Breast epithelium (tissue), 4 donors: ENCODE measurements at regions not wholly inside any gene's neighbourhood (a gene's known extent, or its start where the extent isn't known, plus 50 kb on each side); places are given as distances from the start of the nearest gene placed in this dataset.

ENCODE experiments used
- DNase-seq, 2 donors: peaks; one replicate each; pipeline ENCODE4 v3.0.0-alpha.2; 2019; ENCODE audit warnings: low spot score in 2 of 2
- H3K27ac ChIP-seq, 2 donors: fragments of 200-600 bp; sonication (generic) in 1 of 2; one replicate each; pipeline ENCODE4 v1.5.1; 2016 to 2019; ENCODE audit warnings: mild to moderate bottlenecking in 1 of 2
- H3K27me3 ChIP-seq, 2 donors: fragments of 200-600 bp; sonication (generic) in 1 of 2; one replicate each; pipeline versions ENCODE4 v1.5.1 to v1.6.0; 2017 to 2019; ENCODE audit warnings: control low read depth in 1 of 2, mild to moderate bottlenecking in 1 of 2
- H3K36me3 ChIP-seq: fragments of 200-600 bp; one replicate; pipeline ENCODE4 v1.5.1; 2019
- H3K4me1 ChIP-seq, 2 donors: fragments of 200-600 bp; sonication (generic); one replicate each; pipeline ENCODE4 v1.5.1; 2016 to 2019; ENCODE audit warnings: control low read depth in 1 of 2
- H3K4me3 ChIP-seq, 3 donors: fragments of 200-600 bp; sonication (generic); 1 replicate in 2 of 3; 2 replicates in 1 of 3; pipeline ENCODE4 v1.5.1; 2016 to 2019; ENCODE audit warnings: mild to moderate bottlenecking in 3 of 3, moderate library complexity in 2 of 3
- H3K9me3 ChIP-seq, 2 donors: fragments of 200-600 bp; sonication (generic) in 1 of 2; one replicate each; pipeline ENCODE4 v1.5.1; 2016 to 2019; ENCODE audit warnings: control low read depth in 1 of 2
- POLR2A ChIP-seq: fragments of 450-650 bp; IDR thresholded peaks from one replicate; pipeline ENCODE4 v1.6.1; 2016; ENCODE audit warnings: antibody characterized with exemption, mild to moderate bottlenecking, moderate library complexity
- POLR2AphosphoS5 ChIP-seq, 3 donors: sonication (generic); formaldehyde crosslinking; IDR thresholded peaks; one replicate each; pipeline ENCODE4 v1.6.1; 2017; ENCODE audit warnings: antibody characterized with exemption in 3 of 3
- intact Hi-C: fragments of 100-400 bp; cut with DNase I; formaldehyde crosslinking; loops from one replicate; pipeline ENCODE4 v1.15.1; 2023; ENCODE audit warnings: low total_unique reads
- TF ChIP-seq, protein P1 (sequence below), 3 donors: fragments of 450-650 bp; IDR thresholded peaks; one replicate each; pipeline ENCODE4 v1.5.1; 2016 to 2017; ENCODE audit warnings: antibody characterized with exemption in 3 of 3, mild to moderate bottlenecking in 3 of 3, moderate library complexity in 3 of 3

DNA sequence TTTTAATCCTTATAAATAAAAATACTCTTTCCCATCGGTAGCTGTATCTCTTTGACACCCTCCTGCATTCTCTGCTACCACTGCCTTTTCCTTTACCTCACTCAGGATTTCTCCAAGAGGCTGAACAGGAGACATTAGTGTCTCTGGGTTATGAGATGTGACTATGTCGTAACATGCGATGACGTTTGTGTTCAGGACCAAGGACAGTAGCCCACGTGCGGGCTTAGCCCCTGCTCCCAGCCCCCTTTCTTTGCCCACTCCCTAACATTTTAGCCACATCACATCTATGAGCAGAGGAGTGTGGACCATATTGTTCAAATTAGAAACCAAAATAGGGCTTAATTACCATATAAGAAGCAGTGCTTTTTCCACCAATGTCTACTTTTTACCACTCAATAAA, 369.3 kb downstream of the FBXW7 start:
- intact Hi-C loops: no loop called here
- DNase-seq: no peak
- Histone ChIP-seq H3K36me3 (no peaks in the 10 kb centered on the region), H3K4me1 (no peaks in the 10 kb centered on the region), H3K27ac (no peak overlapping the region), H3K27me3 (no peaks in the 10 kb centered on the region), H3K9me3 (no peaks in the 10 kb centered on the region), H3K4me3 (no peak overlapping the region)
- no peak for TF ChIP-seq POLR2A
- no peak for TF ChIP-seq POLR2AphosphoS5 (IDR thresholded peaks at IDR 0.05)
- TF ChIP-seq, protein P1, sequence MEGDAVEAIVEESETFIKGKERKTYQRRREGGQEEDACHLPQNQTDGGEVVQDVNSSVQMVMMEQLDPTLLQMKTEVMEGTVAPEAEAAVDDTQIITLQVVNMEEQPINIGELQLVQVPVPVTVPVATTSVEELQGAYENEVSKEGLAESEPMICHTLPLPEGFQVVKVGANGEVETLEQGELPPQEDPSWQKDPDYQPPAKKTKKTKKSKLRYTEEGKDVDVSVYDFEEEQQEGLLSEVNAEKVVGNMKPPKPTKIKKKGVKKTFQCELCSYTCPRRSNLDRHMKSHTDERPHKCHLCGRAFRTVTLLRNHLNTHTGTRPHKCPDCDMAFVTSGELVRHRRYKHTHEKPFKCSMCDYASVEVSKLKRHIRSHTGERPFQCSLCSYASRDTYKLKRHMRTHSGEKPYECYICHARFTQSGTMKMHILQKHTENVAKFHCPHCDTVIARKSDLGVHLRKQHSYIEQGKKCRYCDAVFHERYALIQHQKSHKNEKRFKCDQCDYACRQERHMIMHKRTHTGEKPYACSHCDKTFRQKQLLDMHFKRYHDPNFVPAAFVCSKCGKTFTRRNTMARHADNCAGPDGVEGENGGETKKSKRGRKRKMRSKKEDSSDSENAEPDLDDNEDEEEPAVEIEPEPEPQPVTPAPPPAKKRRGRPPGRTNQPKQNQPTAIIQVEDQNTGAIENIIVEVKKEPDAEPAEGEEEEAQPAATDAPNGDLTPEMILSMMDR (IDR thresholded peaks at IDR 0.05): no peak

DNA sequence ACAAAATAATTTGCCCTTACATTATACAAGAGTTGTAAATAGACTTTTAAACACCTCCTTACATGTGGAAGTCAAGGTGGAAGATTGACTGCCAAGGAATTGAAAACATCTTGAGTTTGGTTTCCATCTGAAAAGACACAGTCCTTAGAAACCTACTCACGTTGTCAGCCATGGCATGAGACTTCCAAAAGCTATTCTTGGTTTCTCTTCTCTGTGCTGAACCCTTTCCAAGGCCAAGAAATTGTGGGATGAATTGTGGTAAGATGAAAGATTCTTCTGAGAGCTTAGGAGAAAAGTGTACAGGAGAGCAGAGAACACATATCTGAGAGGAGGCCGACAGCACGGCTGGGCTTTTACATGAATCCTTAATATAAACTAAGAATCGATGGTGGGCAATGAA, 370.0 kb downstream of the FBXW7 start:
- Histone ChIP-seq H3K36me3 (no peaks in the 10 kb centered on the region), H3K4me1 (no peaks in the 10 kb centered on the region), H3K4me3 (no peak overlapping the region), H3K27ac (no peak overlapping the region), H3K9me3 (no peaks in the 10 kb centered on the region), H3K27me3 (no peaks in the 10 kb centered on the region)
- intact Hi-C loops: no loop called here
- no peak for DNase-seq
- TF ChIP-seq POLR2AphosphoS5 (IDR thresholded peaks at IDR 0.05): no peak
- TF ChIP-seq, protein P1 (IDR thresholded peaks at IDR 0.05): no peak
- TF ChIP-seq POLR2A: no peak

DNA sequence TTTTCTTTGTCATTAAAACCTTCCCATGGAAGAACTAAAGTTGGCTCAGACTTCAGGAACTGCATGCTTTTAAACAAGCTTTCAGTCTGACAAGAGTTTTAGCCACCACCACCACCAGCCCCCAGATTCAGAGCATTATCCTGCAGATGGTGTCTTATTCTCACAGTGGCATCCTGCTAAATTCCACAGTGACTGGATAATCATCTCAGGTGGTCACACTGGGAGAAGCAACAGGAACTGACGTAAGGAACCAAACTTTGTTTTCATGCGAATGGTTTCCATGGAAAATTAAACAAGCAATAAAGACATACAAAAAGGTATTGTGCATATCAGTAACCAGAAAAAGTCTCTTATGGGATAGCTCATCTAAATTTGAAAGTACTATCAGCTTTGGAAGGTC, 370.7 kb downstream of the FBXW7 start:
- no peak for TF ChIP-seq POLR2AphosphoS5 (IDR thresholded peaks at IDR 0.05)
- DNase-seq: no peak
- Histone ChIP-seq H3K27ac (no peak overlapping the region), H3K27me3 (no peaks in the 10 kb centered on the region), H3K4me1 (no peaks in the 10 kb centered on the region), H3K9me3 (no peaks in the 10 kb centered on the region), H3K36me3 (no peaks in the 10 kb centered on the region), H3K4me3 (no peak overlapping the region)
- intact Hi-C loops: no loop called here

DNA sequence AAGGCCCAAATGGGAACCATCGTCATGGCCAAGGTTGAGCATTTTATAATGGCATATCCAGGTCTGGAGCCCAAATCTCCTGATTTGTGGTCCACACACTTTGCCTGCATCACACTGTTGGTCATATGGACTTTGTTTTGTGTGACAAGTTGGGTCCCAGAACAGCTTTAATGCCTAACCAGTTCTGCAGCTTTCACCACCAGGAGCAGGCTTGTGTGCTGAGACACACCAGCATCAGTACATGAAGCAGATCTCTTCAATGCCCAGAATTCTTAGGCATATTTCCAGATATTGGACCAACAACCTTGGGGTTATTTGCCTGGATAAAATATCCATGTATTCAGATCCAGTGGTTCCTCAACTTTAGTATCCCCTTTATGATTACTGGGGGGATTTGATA, 371.3 kb downstream of the FBXW7 start:
- H3K27me3 ChIP-seq: no peaks in the 10 kb centered on the region
- no peak overlapping the region for H3K4me3 ChIP-seq
- no peaks in the 10 kb centered on the region for H3K4me1 ChIP-seq
- no peaks in the 10 kb centered on the region for H3K9me3 ChIP-seq
- intact Hi-C loops: no loop called here
- no peak overlapping the region for H3K27ac ChIP-seq
- TF ChIP-seq POLR2AphosphoS5 (IDR thresholded peaks at IDR 0.05): no peak
- TF ChIP-seq, protein P1 (IDR thresholded peaks at IDR 0.05): no peak
- DNase-seq: no peak
- no peaks in the 10 kb centered on the region for H3K36me3 ChIP-seq

- no peaks in the 10 kb centered on the region for H3K36me3 ChIP-seq
- TF ChIP-seq, protein P1 (IDR thresholded peaks at IDR 0.05): no peak
- TF ChIP-seq POLR2AphosphoS5 (IDR thresholded peaks at IDR 0.05): no peak
- TF ChIP-seq POLR2A: no peak
- H3K27ac ChIP-seq: no peak overlapping the region
Measured at GRCh38 chr4:152162331-152162697, 373.6 kb downstream of the FBXW7 start.

DNA sequence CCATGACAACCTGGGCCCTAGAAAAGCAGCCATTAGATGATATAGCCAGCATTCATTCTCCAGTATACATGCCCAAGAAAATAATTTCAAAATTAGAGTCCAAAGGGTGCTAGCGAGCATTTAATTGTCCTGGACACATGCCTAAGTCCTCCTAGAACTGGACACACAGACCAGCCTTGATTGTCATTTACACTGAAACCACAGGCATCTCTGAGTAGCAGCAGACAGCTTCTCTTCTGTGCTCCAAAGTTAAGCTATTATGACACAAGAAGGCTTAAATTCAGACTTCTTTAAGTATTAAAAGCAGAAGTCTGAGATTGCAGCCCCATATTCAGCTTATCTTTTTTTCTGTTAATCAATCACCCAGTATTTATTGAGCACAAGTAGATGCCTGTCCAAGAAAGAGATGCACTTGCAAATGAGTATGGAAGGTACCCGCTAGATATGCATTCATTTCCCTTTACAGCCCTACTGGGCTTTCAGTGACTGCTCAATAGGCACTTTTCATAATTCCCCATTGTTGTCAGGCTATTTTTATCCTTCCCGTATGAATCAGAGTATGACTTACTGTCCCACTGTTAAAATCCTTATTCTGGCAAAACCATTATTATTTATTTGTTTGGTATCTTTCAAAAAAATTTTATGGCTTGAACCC, 374.1 kb downstream of the FBXW7 start:
- no peak for DNase-seq
- no peaks in the 10 kb centered on the region for H3K9me3 ChIP-seq
- TF ChIP-seq POLR2AphosphoS5 (IDR thresholded peaks at IDR 0.05) (no peak), POLR2A (no peak)
- TF ChIP-seq, protein P1 (IDR thresholded peaks at IDR 0.05): no peak
- H3K4me3 ChIP-seq: no peak overlapping the region
- H3K27me3 ChIP-seq: no peaks in the 10 kb centered on the region
- intact Hi-C loops: no loop called here
- H3K36me3 ChIP-seq: no peaks in the 10 kb centered on the region
- H3K27ac ChIP-seq: no peak overlapping the region
- H3K4me1 ChIP-seq: no peaks in the 10 kb centered on the region

More at GRCh38 chr4:152162331-152162697, 373.6 kb downstream of the FBXW7 start:
- Histone ChIP-seq H3K4me3 (no peak overlapping the region), H3K27me3 (no peaks in the 10 kb centered on the region), H3K9me3 (no peaks in the 10 kb centered on the region), H3K4me1 (no peaks in the 10 kb centered on the region)
- intact Hi-C loops: no loop called here
- DNase-seq: no peak
